ENCODE measurements at regions not wholly inside any gene's neighbourhood (a gene's known extent, or its start where the extent isn't known, plus 50 kb on each side); places are given as distances from the start of the nearest gene placed in this dataset.

- TF ChIP-seq EMX1 (CRISPR knock-in tag; IDR thresholded peaks at IDR 0.05): no peak
- no peak for TF ChIP-seq FOXP1 (CRISPR knock-in tag; IDR thresholded peaks at IDR 0.05; ENCODE audit: borderline replicate concordance)
- no peak for TF ChIP-seq TEAD4 (CRISPR knock-in tag; IDR thresholded peaks at IDR 0.05)
- no peak for TF ChIP-seq CTCF (IDR thresholded peaks at IDR 0.05)
- no peak for TF ChIP-seq SMAD3 (CRISPR knock-in tag; IDR thresholded peaks at IDR 0.05; ENCODE audit: borderline replicate concordance)
- TF ChIP-seq ZNF512 (CRISPR knock-in tag; IDR thresholded peaks at IDR 0.05; ENCODE audit: borderline replicate concordance): no peak
- no peak for TF ChIP-seq KAT7 (CRISPR knock-in tag; IDR thresholded peaks at IDR 0.05; ENCODE audit: borderline replicate concordance)
- TF ChIP-seq NFYB (CRISPR knock-in tag; conservative IDR thresholded peaks at IDR 0.05; ENCODE audit: low read depth): no peak
- TF ChIP-seq GABPB1 (CRISPR knock-in tag; IDR thresholded peaks at IDR 0.05): no peak
- no peak for TF ChIP-seq AFF4 (CRISPR knock-in tag; IDR thresholded peaks at IDR 0.05; ENCODE audit: borderline replicate concordance)
- TF ChIP-seq E2F5 (CRISPR knock-in tag; IDR thresholded peaks at IDR 0.05): no peak
- no peak for TF ChIP-seq CREM (CRISPR knock-in tag; IDR thresholded peaks at IDR 0.05)
- no peak for TF ChIP-seq CREB1 (CRISPR knock-in tag; IDR thresholded peaks at IDR 0.05)
These were observed 99.8 kb upstream of the PDE10A start for GRCh38 chr6:165762876-165763275.
